Caco-2 (cell line): ENCODE measurements at regions not wholly inside any gene's neighbourhood (a gene's known extent, or its start where the extent isn't known, plus 50 kb on each side); places are given as distances from the start of the nearest gene placed in this dataset.

ENCODE experiments used
- BruUV-seq: library from RNA; stranded (reverse); fragments of 400-500 nt; replicated peaks from 2 replicates; lab custom pipeline; 2021; lab: Mats Ljungman, UMichigan
- CTCF ChIA-PET: fragments of 300-600 bp; sonication (Branson Sonifier 250); formaldehyde crosslinking; loops from one replicate; lab custom pipeline; 2022; ENCODE audit warnings: antibody characterized with exemption; lab: Charles Lee
- POLR2A ChIA-PET: fragments of 300-600 bp; sonication (Branson Sonifier 250); formaldehyde crosslinking; loops from one replicate; lab custom pipeline; 2022; ENCODE audit warnings: antibody characterized with exemption; lab: Charles Lee
- DNase-seq, 2 experiments: peaks; one replicate each; pipeline versions ENCODE4 v3.0.0 to v3.0.0-alpha.2; 2020 to 2022
- H3K27me3 ChIP-seq: replicated peaks from 2 replicates; pipeline ENCODE4 v1.6.0; 2011; ENCODE audit warnings: low read length; ENCODE audit not compliant: control insufficient read depth, insufficient read depth
- H3K36me3 ChIP-seq: 2 replicates; pipeline ENCODE4 v1.5.1; 2011; ENCODE audit warnings: low read length; ENCODE audit not compliant: control insufficient read depth, insufficient read depth
- H3K4me1 ChIP-seq: fragments of 250-450 bp; sonication (Bioruptor Pico); 2 replicates; pipeline ENCODE4 v1.5.1; 2020; ENCODE audit warnings: mild to moderate bottlenecking
- H3K4me3 ChIP-seq: 2 replicates; pipeline ENCODE4 v1.5.1; 2011; ENCODE audit warnings: low read depth, mild to moderate bottlenecking, control low read depth, low read length
- H3K9me3 ChIP-seq: fragments of 250-450 bp; sonication (Bioruptor Pico); 2 replicates; pipeline ENCODE4 v1.5.1; 2020; ENCODE audit warnings: mild to moderate bottlenecking, moderate library complexity
- H3K27ac Mint-ChIP-seq: one replicate; pipeline ENCODE4 v1.8.0; 2022; ENCODE audit warnings: mixed read lengths; ENCODE audit not compliant: unreplicated experiment
- H3K27me3 Mint-ChIP-seq: one replicate; pipeline ENCODE4 v1.8.0; 2022; ENCODE audit warnings: mixed read lengths; ENCODE audit not compliant: insufficient read depth, unreplicated experiment
- H3K36me3 Mint-ChIP-seq: one replicate; pipeline ENCODE4 v1.8.0; 2022; ENCODE audit warnings: mild to moderate bottlenecking, mixed read lengths; ENCODE audit not compliant: insufficient read depth, unreplicated experiment
- H3K4me1 Mint-ChIP-seq: one replicate; pipeline ENCODE4 v1.8.0; 2022; ENCODE audit warnings: low read depth, mixed read lengths; ENCODE audit not compliant: unreplicated experiment
- H3K4me3 Mint-ChIP-seq: one replicate; pipeline ENCODE4 v1.8.0; 2022; ENCODE audit warnings: mild to moderate bottlenecking, moderate library complexity, mixed read lengths; ENCODE audit not compliant: unreplicated experiment
- H3K9me3 Mint-ChIP-seq: one replicate; pipeline ENCODE4 v1.8.0; 2022; ENCODE audit warnings: mixed read lengths; ENCODE audit not compliant: unreplicated experiment
- CTCF ChIP-seq, 2 experiments: fragments of 200-600 bp in 1 of 2; IDR thresholded peaks; 1 replicate in 1 of 2; 2 replicates in 1 of 2; pipeline versions ENCODE4 v1.5.1 to v1.8.0; 2011 to 2022; ENCODE audit warnings: antibody characterized with exemption in 1 of 2, control low read depth in 1 of 2, inconsistent platforms in 1 of 2, low read depth in 1 of 2, low read length in 1 of 2, mild to moderate bottlenecking in 1 of 2, moderate library complexity in 1 of 2; ENCODE audit not compliant: insufficient read depth in 1 of 2, severe bottlenecking in 1 of 2, unreplicated experiment in 1 of 2
- intact Hi-C: fragments of 100-400 bp; cut with micrococcal nuclease; formaldehyde crosslinking; loops from one replicate; pipeline ENCODE4 v1.10.0; 2022; ENCODE audit not compliant: unreplicated experiment

GRCh38 chr4:17325098-17325497, 186.8 kb downstream of the QDPR start:
- H3K4me3 ChIP-seq: no peak overlapping the region
- CTCF ChIA-PET: interaction anchor here (0.7 kb wide), 1 partner anchor 53 kb away, joined by 5 read pairs; no protein-coding TSS in a partner anchor
- DNase-seq: no peak
- intact Hi-C loops: loop anchor here (2.0 to 10.0 kb wide), 4 partner anchors 150 to 1034 kb away; no protein-coding TSS in a partner anchor
- H3K36me3 ChIP-seq: no peaks in the 10 kb centered on the region
- Mint-ChIP-seq H3K36me3 (no peaks in the 10 kb centered on the region), H3K4me1 (no peaks in the 10 kb centered on the region), H3K9me3 (no peaks in the 10 kb centered on the region), H3K27me3 (peaks cover 7% of the 10 kb centered on the region), H3K27ac (no peak overlapping the region), H3K4me3 (no peak overlapping the region)
- no peak for TF ChIP-seq CTCF (IDR thresholded peaks at IDR 0.05; ENCODE audit: insufficient read depth in 1 of 2, low read depth in 1 of 2, low read length in 1 of 2, severe bottlenecking in 1 of 2, unreplicated experiment in 1 of 2)
- no TSS peak for BruUV-seq
- no peaks in the 10 kb centered on the region for H3K4me1 ChIP-seq
- no peaks in the 10 kb centered on the region for H3K9me3 ChIP-seq
- POLR2A ChIA-PET: no interaction called here
- no peaks in the 10 kb centered on the region for H3K27me3 ChIP-seq

DNA sequence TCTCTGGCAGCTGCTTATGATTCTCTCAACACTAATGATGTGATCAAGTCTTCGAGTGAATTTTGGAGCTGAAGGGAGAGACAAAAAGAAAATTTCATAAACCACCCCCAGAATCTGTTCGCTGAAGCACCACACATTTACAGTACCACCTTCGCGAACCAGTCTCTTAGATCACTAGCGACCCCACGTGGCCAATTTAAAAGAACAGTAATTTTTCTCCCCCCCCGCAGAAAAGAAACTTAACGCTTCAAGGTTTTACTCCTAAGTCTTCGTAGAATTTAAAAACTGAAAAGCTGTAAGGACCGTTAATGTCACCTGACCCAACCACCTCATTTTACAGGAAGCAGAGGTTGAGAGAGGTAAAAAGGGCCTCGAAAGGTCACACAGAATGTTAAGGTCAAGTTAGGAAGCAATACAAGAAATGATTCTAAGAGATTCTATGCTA, 187.5 kb downstream of the QDPR start:
- BruUV-seq: no TSS peak
- intact Hi-C loops: loop anchor here (1.0 to 10.0 kb wide), 5 partner anchors 150 to 1034 kb away; no protein-coding TSS in a partner anchor

More for the DNA sequence above, 187.5 kb downstream of the QDPR start:
- H3K9me3 ChIP-seq: no peaks in the 10 kb centered on the region
- Mint-ChIP-seq H3K4me3 (no peak overlapping the region), H3K27ac (no peak overlapping the region), H3K4me1 (no peaks in the 10 kb centered on the region), H3K36me3 (no peaks in the 10 kb centered on the region), H3K9me3 (no peaks in the 10 kb centered on the region), H3K27me3 (peaks cover 10% of the 10 kb centered on the region)
- H3K27me3 ChIP-seq: no peaks in the 10 kb centered on the region
- H3K4me1 ChIP-seq: no peaks in the 10 kb centered on the region
- H3K4me3 ChIP-seq: no peak overlapping the region
- TF ChIP-seq CTCF (IDR thresholded peaks at IDR 0.05; ENCODE audit: insufficient read depth in 1 of 2, low read depth in 1 of 2, low read length in 1 of 2, severe bottlenecking in 1 of 2, unreplicated experiment in 1 of 2): peak; percentile 18 to 59
- no peaks in the 10 kb centered on the region for H3K36me3 ChIP-seq
- ChIA-PET CTCF (interaction anchor here (0.7 kb wide), 1 partner anchor 52 kb away, joined by 5 read pairs; no protein-coding TSS in a partner anchor), POLR2A (interaction anchor here (0.5 kb wide), 1 partner anchor 160 kb away, joined by 3 read pairs; no protein-coding TSS in a partner anchor)
- peak in 1 of 2 experiments; percentile 16 for DNase-seq
